GM23338 (cell line): ENCODE measurements at regions not wholly inside any gene's neighbourhood (a gene's known extent, or its start where the extent isn't known, plus 50 kb on each side); places are given as distances from the start of the nearest gene placed in this dataset.

Experiments used
- ATAC-seq: fragments of 200-7000 bp; cut with Tn5 transposase; 3 replicates; pipeline ENCODE4 v1.9.1; 2020
- DNase-seq: peaks from one replicate; pipeline ENCODE4 v3.0.0-alpha.2; 2015; ENCODE audit warnings: low spot score
- H2AFZ ChIP-seq: fragments of 200-600 bp; sonication (generic); 2 replicates; pipeline ENCODE4 v1.8.0; 2016; ENCODE audit warnings: antibody characterized with exemption, mild to moderate bottlenecking, moderate library complexity
- H3F3A ChIP-seq: fragments of 200-600 bp; sonication (generic); replicated peaks from 2 replicates; pipeline ENCODE4 v1.8.0; 2017; ENCODE audit warnings: antibody characterized with exemption, mixed run types, low read depth
- H3K27ac ChIP-seq: fragments of 200-600 bp; sonication (generic); 2 replicates; pipeline ENCODE4 v1.6.1; 2016; ENCODE audit warnings: low read depth
- H3K27me3 ChIP-seq: fragments of 200-600 bp; sonication (generic); 2 replicates; pipeline ENCODE4 v1.8.0; 2016; ENCODE audit warnings: mild to moderate bottlenecking, mixed run types, moderate library complexity; ENCODE audit not compliant: insufficient read depth
- H3K36me3 ChIP-seq: fragments of 200-600 bp; sonication (generic); 2 replicates; pipeline ENCODE4 v1.8.0; 2016; ENCODE audit warnings: mild to moderate bottlenecking; ENCODE audit not compliant: insufficient read depth
- H3K4me1 ChIP-seq: fragments of 200-600 bp; sonication (generic); 2 replicates; pipeline ENCODE4 v1.8.0; 2016; ENCODE audit warnings: mild to moderate bottlenecking, moderate library complexity; ENCODE audit not compliant: insufficient read depth
- H3K4me2 ChIP-seq: fragments of 200-600 bp; sonication (generic); 2 replicates; pipeline ENCODE4 v1.7.1; 2017; ENCODE audit warnings: mixed run types
- H3K4me3 ChIP-seq: fragments of 200-600 bp; sonication (generic); 2 replicates; pipeline ENCODE4 v1.6.1; 2016; ENCODE audit warnings: mixed run types
- H3K79me2 ChIP-seq: fragments of 200-600 bp; sonication (generic); replicated peaks from 2 replicates; pipeline ENCODE4 v1.8.0; 2017; ENCODE audit warnings: mild to moderate bottlenecking; ENCODE audit not compliant: insufficient read depth
- H3K9me2 ChIP-seq: fragments of 200-600 bp; sonication (generic); 2 replicates; pipeline ENCODE4 v1.8.0; 2017; ENCODE audit not compliant: insufficient read depth
- H4K20me1 ChIP-seq: fragments of 200-600 bp; sonication (generic); replicated peaks from 2 replicates; pipeline ENCODE4 v1.8.0; 2017; ENCODE audit warnings: mild to moderate bottlenecking; ENCODE audit not compliant: insufficient read depth
- H3K27ac Mint-ChIP-seq: 2 replicates; pipeline ENCODE4 v1.8.0; 2020; ENCODE audit warnings: inconsistent platforms, mild to moderate bottlenecking, moderate library complexity, mixed read lengths
- H3K27me3 Mint-ChIP-seq: 3 replicates; pipeline ENCODE4 v1.8.0; 2022; ENCODE audit warnings: low read depth, mild to moderate bottlenecking, moderate library complexity, mixed read lengths, inconsistent platforms; ENCODE audit not compliant: insufficient read depth, poor library complexity
- H3K36me3 Mint-ChIP-seq: 3 replicates; pipeline ENCODE4 v1.8.0; 2021; ENCODE audit warnings: low read depth, mild to moderate bottlenecking, inconsistent platforms, moderate library complexity, mixed read lengths
- H3K4me1 Mint-ChIP-seq: 3 replicates; pipeline ENCODE4 v1.8.0; 2020; ENCODE audit warnings: mild to moderate bottlenecking, inconsistent platforms, mixed read lengths
- H3K4me3 Mint-ChIP-seq: 3 replicates; pipeline ENCODE4 v1.8.0; 2021; ENCODE audit warnings: moderate library complexity, mild to moderate bottlenecking, inconsistent platforms, mixed read lengths
- H3K9me3 Mint-ChIP-seq: 3 replicates; pipeline ENCODE4 v1.8.0; 2020; ENCODE audit warnings: moderate library complexity, mild to moderate bottlenecking, inconsistent platforms, mixed read lengths
- CREB1 ChIP-seq: fragments of 250-450 bp; sonication (Bioruptor Pico); IDR thresholded peaks from 2 replicates; pipeline ENCODE4 v1.5.0; 2020; ENCODE audit warnings: low read depth, mild to moderate bottlenecking, moderate library complexity
- EZH2 ChIP-seq: fragments of 200-600 bp; sonication (generic); IDR thresholded peaks from one replicate; pipeline ENCODE4 v1.8.0; 2017; ENCODE audit warnings: antibody characterized with exemption, mild to moderate bottlenecking, low read depth; ENCODE audit not compliant: unreplicated experiment
- EZH2phosphoT487 ChIP-seq: fragments of 200-600 bp; sonication (generic); IDR thresholded peaks from one replicate; pipeline ENCODE4 v1.8.1; 2018; ENCODE audit warnings: antibody characterized with exemption; ENCODE audit not compliant: unreplicated experiment
- JUNB ChIP-seq: IDR thresholded peaks from one replicate; pipeline ENCODE4 v1.6.1; 2016; ENCODE audit warnings: antibody characterized with exemption; ENCODE audit not compliant: unreplicated experiment
- POLR2AphosphoS5 ChIP-seq: IDR thresholded peaks from 2 replicates; pipeline ENCODE4 v1.6.1; 2016; ENCODE audit warnings: antibody characterized with exemption, low read depth
- STAT1 ChIP-seq: IDR thresholded peaks from one replicate; pipeline ENCODE4 v1.6.1; 2016; ENCODE audit warnings: antibody characterized with exemption; ENCODE audit not compliant: unreplicated experiment
- TF ChIP-seq, protein P1 (sequence below): IDR thresholded peaks from 2 replicates; pipeline ENCODE4 v1.6.1; 2016; ENCODE audit warnings: antibody characterized with exemption
- TF ChIP-seq, protein P2 (sequence below): fragments of 250-450 bp; sonication (Bioruptor Pico); IDR thresholded peaks from 2 replicates; pipeline ENCODE4 v1.5.0; 2020; ENCODE audit warnings: mild to moderate bottlenecking, moderate library complexity

DNA sequence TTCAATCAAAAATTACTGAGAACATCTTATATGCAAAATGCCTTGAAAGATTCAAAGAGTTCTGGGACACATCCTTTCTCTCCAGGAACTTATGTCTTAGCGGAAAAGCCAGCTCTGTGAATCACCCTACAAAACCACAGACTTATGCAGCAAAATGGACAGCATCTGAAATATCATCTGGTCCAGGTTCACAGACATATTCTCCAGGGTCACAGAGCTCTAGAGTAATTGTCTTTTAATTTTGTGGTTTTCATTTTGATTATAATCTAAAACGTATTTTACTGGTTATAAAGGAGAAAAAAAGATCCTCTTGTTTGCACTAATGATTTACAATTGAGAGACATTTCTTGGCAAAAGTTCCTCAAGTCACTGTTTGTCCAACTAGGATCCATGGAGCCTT is 246.2 kb downstream of the MSRB3 start:
- Mint-ChIP-seq H3K4me1 (peaks cover 9% of the 10 kb centered on the region), H3K36me3 (no peaks in the 10 kb centered on the region), H3K27ac (no peak overlapping the region), H3K4me3 (no peak overlapping the region), H3K27me3 (no peaks in the 10 kb centered on the region), H3K9me3 (no peaks in the 10 kb centered on the region; the same call in 2 of the 3 replicates)
- Histone ChIP-seq H3K4me2 (no peak overlapping the region), H3K27me3 (no peaks in the 10 kb centered on the region), H3K27ac (no peak overlapping the region), H3F3A (no peaks in the 10 kb centered on the region), H3K4me3 (no peak overlapping the region), H4K20me1 (no peaks in the 10 kb centered on the region), H3K36me3 (no peaks in the 10 kb centered on the region), H3K79me2 (no peaks in the 10 kb centered on the region), H2AFZ (no peak overlapping the region), H3K9me2 (peaks cover 13% of the 10 kb centered on the region), H3K4me1 (no peaks in the 10 kb centered on the region)
- no peak for ATAC-seq
- TF ChIP-seq, protein P1, sequence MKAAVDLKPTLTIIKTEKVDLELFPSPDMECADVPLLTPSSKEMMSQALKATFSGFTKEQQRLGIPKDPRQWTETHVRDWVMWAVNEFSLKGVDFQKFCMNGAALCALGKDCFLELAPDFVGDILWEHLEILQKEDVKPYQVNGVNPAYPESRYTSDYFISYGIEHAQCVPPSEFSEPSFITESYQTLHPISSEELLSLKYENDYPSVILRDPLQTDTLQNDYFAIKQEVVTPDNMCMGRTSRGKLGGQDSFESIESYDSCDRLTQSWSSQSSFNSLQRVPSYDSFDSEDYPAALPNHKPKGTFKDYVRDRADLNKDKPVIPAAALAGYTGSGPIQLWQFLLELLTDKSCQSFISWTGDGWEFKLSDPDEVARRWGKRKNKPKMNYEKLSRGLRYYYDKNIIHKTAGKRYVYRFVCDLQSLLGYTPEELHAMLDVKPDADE: no peak
- no peak for TF ChIP-seq CREB1 (CRISPR knock-in tag)
- no peak for TF ChIP-seq STAT1
- no peak for TF ChIP-seq JUNB
- TF ChIP-seq POLR2AphosphoS5: no peak
- TF ChIP-seq, protein P2, sequence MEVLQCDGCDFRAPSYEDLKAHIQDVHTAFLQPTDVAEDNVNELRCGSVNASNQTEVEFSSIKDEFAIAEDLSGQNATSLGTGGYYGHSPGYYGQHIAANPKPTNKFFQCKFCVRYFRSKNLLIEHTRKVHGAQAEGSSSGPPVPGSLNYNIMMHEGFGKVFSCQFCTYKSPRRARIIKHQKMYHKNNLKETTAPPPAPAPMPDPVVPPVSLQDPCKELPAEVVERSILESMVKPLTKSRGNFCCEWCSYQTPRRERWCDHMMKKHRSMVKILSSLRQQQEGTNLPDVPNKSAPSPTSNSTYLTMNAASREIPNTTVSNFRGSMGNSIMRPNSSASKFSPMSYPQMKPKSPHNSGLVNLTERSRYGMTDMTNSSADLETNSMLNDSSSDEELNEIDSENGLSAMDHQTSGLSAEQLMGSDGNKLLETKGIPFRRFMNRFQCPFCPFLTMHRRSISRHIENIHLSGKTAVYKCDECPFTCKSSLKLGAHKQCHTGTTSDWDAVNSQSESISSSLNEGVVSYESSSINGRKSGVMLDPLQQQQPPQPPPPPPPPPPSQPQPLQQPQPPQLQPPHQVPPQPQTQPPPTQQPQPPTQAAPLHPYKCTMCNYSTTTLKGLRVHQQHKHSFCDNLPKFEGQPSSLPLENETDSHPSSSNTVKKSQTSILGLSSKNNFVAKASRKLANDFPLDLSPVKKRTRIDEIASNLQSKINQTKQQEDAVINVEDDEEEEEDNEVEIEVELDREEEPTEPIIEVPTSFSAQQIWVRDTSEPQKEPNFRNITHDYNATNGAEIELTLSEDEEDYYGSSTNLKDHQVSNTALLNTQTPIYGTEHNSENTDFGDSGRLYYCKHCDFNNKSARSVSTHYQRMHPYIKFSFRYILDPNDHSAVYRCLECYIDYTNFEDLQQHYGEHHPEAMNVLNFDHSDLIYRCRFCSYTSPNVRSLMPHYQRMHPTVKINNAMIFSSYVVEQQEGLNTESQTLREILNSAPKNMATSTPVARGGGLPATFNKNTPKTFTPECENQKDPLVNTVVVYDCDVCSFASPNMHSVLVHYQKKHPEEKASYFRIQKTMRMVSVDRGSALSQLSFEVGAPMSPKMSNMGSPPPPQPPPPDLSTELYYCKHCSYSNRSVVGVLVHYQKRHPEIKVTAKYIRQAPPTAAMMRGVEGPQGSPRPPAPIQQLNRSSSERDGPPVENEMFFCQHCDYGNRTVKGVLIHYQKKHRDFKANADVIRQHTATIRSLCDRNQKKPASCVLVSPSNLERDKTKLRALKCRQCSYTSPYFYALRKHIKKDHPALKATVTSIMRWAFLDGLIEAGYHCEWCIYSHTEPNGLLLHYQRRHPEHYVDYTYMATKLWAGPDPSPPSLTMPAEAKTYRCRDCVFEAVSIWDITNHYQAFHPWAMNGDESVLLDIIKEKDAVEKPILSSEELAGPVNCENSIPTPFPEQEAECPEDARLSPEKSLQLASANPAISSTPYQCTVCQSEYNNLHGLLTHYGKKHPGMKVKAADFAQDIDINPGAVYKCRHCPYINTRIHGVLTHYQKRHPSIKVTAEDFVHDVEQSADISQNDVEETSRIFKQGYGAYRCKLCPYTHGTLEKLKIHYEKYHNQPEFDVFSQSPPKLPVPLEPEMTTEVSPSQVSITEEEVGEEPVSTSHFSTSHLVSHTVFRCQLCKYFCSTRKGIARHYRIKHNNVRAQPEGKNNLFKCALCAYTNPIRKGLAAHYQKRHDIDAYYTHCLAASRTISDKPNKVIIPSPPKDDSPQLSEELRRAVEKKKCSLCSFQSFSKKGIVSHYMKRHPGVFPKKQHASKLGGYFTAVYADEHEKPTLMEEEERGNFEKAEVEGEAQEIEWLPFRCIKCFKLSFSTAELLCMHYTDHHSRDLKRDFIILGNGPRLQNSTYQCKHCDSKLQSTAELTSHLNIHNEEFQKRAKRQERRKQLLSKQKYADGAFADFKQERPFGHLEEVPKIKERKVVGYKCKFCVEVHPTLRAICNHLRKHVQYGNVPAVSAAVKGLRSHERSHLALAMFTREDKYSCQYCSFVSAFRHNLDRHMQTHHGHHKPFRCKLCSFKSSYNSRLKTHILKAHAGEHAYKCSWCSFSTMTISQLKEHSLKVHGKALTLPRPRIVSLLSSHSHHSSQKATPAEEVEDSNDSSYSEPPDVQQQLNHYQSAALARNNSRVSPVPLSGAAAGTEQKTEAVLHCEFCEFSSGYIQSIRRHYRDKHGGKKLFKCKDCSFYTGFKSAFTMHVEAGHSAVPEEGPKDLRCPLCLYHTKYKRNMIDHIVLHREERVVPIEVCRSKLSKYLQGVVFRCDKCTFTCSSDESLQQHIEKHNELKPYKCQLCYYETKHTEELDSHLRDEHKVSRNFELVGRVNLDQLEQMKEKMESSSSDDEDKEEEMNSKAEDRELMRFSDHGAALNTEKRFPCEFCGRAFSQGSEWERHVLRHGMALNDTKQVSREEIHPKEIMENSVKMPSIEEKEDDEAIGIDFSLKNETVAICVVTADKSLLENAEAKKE (CRISPR knock-in tag): no peak
- no peak for TF ChIP-seq EZH2
- TF ChIP-seq EZH2phosphoT487: no peak
- no peak for DNase-seq
